ENCODE measurements at regions not wholly inside any gene's neighbourhood (a gene's known extent, or its start where the extent isn't known, plus 50 kb on each side); places are given as distances from the start of the nearest gene placed in this dataset.
"Not testable (repeated sequence)": the region's sequence is repeated elsewhere in the genome, so short reads cannot be mapped to it uniquely, and the experiment has no call there.

DNA sequence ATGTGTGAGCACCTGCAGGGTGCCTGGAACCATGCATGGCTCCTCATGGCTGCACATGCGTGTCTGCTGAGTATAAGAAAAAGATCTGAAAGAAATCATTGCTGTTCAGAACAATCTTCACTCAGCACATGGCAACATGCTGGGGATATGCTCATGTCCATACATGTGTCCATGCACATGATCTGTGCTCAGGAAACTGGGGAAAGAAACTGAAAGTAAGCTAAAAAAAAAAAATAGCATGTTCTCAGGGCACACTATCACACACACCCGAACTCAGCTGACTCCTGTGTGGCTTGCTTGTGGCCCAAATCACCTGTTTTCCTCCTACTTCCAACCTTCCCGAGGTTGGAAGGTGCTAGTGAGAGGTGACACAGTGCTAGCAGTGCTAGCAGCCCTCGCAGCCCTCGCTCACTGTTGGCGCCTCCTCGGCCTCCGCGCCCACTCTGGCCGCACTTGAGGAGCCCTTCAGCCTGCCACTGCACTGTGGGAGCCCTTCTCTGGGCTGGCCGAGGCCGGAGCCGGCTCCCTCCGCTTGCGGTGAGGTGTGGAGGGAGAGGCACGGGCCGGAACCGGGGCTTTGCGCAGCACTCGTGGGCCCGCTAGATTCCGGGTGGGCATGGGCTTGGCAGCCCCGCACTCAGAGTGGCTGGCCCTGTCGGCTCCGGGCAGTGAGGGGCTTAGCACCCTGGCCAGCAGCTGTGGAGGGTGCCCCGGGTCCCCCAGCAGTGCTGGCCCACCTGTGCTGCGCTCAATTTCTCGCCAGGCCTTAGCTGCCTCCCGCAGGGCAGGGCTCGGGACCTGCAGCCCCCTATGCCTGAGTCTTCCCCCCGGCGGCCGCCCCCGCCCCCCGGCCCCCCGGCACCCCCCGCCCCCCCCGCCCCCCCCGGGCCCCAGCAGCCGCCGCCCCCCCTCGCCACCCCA, 76.0 kb downstream of the GADD45G start:
- Mint-ChIP-seq H3K4me1 (ENCODE audit: low read depth) (peaks cover 5% of the 10 kb centered on the region), H3K36me3 (ENCODE audit: low read depth) (no peaks in the 10 kb centered on the region), H3K27me3 (no peaks in the 10 kb centered on the region), H3K27ac (no peak overlapping the region), H3K4me3 (no peak overlapping the region), H3K9me3 (no peaks in the 10 kb centered on the region)
- POLR2A ChIA-PET: interaction anchor here (0.8 kb wide), 1 partner anchor 8 kb away, joined by 3 read pairs; no protein-coding TSS in a partner anchor
- no peak for DNase-seq
- TF ChIP-seq CTCF (IDR thresholded peaks at IDR 0.05): no peak
- peak; percentile 51 for ATAC-seq
- intact Hi-C loops (cut with micrococcal nuclease): no loop called here
- CTCF ChIA-PET: interaction anchor here (1.4 kb wide), 1 partner anchor 78 kb away, joined by 3 read pairs; no protein-coding TSS in a partner anchor

- H3K27me3 Mint-ChIP-seq; ATAC-seq; POLR2A ChIA-PET; H3K4me3 Mint-ChIP-seq; H3K4me1 Mint-ChIP-seq (ENCODE audit: low read depth); H3K36me3 Mint-ChIP-seq (ENCODE audit: low read depth); H3K27ac Mint-ChIP-seq; H3K9me3 Mint-ChIP-seq; intact Hi-C loops (cut with micrococcal nuclease); DNase-seq: not testable (repeated sequence)
- CTCF ChIA-PET: interaction anchor here (1.4 kb wide), 1 partner anchor 79 kb away, joined by 3 read pairs; no protein-coding TSS in a partner anchor
These were observed 76.7 kb downstream of the GADD45G start for GRCh38 chr9:89681468-89681859.

- ATAC-seq (no peak), DNase-seq (no peak)
- H3K9me3 Mint-ChIP-seq: no peaks in the 10 kb centered on the region
- CTCF ChIA-PET: no interaction called here
- H3K27me3 Mint-ChIP-seq: no peaks in the 10 kb centered on the region
- H3K36me3 Mint-ChIP-seq (ENCODE audit: low read depth): no peaks in the 10 kb centered on the region
- POLR2A ChIA-PET: no interaction called here
- peaks cover 5% of the 10 kb centered on the region for H3K4me1 Mint-ChIP-seq (ENCODE audit: low read depth)
- intact Hi-C loops (cut with micrococcal nuclease): no loop called here
- H3K4me3 Mint-ChIP-seq: no peak overlapping the region
- TF ChIP-seq CTCF (IDR thresholded peaks at IDR 0.05): no peak
- H3K27ac Mint-ChIP-seq: no peak overlapping the region
These were observed 78.8 kb downstream of the GADD45G start for GRCh38 chr9:89683626-89684025.

DNA sequence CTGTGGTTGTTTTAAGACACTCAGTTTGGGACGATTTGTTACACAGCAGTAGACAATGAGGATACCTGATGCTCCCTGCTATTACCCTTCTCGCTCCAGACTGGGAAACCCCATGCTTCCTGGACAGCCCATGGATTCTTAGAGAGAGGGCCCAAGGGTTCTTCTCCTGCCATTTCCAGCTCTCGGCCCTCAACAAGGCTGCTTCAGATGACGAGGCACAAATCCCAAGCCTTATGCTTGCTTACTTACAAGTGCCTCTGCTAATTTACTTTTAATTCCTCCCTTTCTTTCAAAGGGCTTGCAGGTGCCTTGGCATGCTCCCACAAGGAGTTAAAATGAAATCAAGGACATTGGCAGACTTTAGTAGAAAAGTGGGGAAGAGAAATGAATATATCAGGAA, 79.4 kb downstream of the GADD45G start:
- ATAC-seq (no peak), DNase-seq (no peak)
- Mint-ChIP-seq H3K36me3 (ENCODE audit: low read depth) (no peaks in the 10 kb centered on the region), H3K27ac (no peak overlapping the region), H3K9me3 (no peaks in the 10 kb centered on the region), H3K4me3 (no peak overlapping the region), H3K4me1 (ENCODE audit: low read depth) (peaks cover 5% of the 10 kb centered on the region), H3K27me3 (no peaks in the 10 kb centered on the region)
- no peak for TF ChIP-seq CTCF (IDR thresholded peaks at IDR 0.05)
- ChIA-PET POLR2A (no interaction called here), CTCF (no interaction called here)
- intact Hi-C loops (cut with micrococcal nuclease): no loop called here

GRCh38 chr9:89684912-89685636, 80.3 kb downstream of the GADD45G start:
- DNase-seq (no peak), ATAC-seq (no peak)
- Mint-ChIP-seq H3K36me3 (ENCODE audit: low read depth) (no peaks in the 10 kb centered on the region), H3K4me3 (no peak overlapping the region), H3K4me1 (ENCODE audit: low read depth) (peaks cover 5% of the 10 kb centered on the region), H3K27ac (no peak overlapping the region), H3K27me3 (no peaks in the 10 kb centered on the region), H3K9me3 (no peaks in the 10 kb centered on the region)
- no peak for TF ChIP-seq CTCF (IDR thresholded peaks at IDR 0.05)
- CTCF ChIA-PET: no interaction called here
- POLR2A ChIA-PET: no interaction called here
- intact Hi-C loops (cut with micrococcal nuclease): no loop called here

All from activated CD8-positive, alpha-beta T cell treated with anti-CD3 and anti-CD28 coated beads for 36 hours (primary cell).